Activated T-helper 2 cell treated with anti-CD3 and anti-CD28 coated beads, Interferon-gamma antibody, Interleukin-2, Interleukin-4, amounts not matched to agents 10 μg/mL and 5 μg/mL and 100 μg/mL, durations not matched to agents 14 hours and 24 hours and 36 hours (primary cell): ENCODE measurements at regions not wholly inside any gene's neighbourhood (a gene's known extent, or its start where the extent isn't known, plus 50 kb on each side); places are given as distances from the start of the nearest gene placed in this dataset.
"Not testable (repeated sequence)": the region's sequence is repeated elsewhere in the genome, so short reads cannot be mapped to it uniquely, and the experiment has no call there.

Experiments used
- DNase-seq: peaks from one replicate; pipeline ENCODE4 v3.0.0; 2021; ENCODE audit warnings: low spot score
- H3K27ac Mint-ChIP-seq: one replicate; pipeline ENCODE4 v1.8.0; 2021; ENCODE audit warnings: mixed read lengths
- H3K27me3 Mint-ChIP-seq: one replicate; pipeline ENCODE4 v1.8.0; 2021; ENCODE audit warnings: low read depth, mixed read lengths
- H3K36me3 Mint-ChIP-seq: one replicate; pipeline ENCODE4 v1.8.0; 2021; ENCODE audit warnings: low read depth, mixed read lengths
- H3K4me1 Mint-ChIP-seq: one replicate; pipeline ENCODE4 v1.8.0; 2021; ENCODE audit warnings: low read depth, mixed read lengths
- H3K4me3 Mint-ChIP-seq: one replicate; pipeline ENCODE4 v1.8.0; 2021; ENCODE audit warnings: low read depth, mild to moderate bottlenecking, moderate library complexity, mixed read lengths
- H3K9me3 Mint-ChIP-seq: one replicate; pipeline ENCODE4 v1.8.0; 2021; ENCODE audit warnings: mixed read lengths
- intact Hi-C: fragments of 100-400 bp; cut with micrococcal nuclease; formaldehyde crosslinking; loops from one replicate; pipeline ENCODE4 v1.15.1; 2023

- H3K9me3 Mint-ChIP-seq = no peaks in the 10 kb centered on the region
- intact Hi-C loops = no loop called here
- no peaks in the 10 kb centered on the region for H3K4me1 Mint-ChIP-seq
- H3K27me3 Mint-ChIP-seq = no peaks in the 10 kb centered on the region
- DNase-seq = no peak
- H3K36me3 Mint-ChIP-seq = no peaks in the 10 kb centered on the region
- H3K4me3 Mint-ChIP-seq = no peak overlapping the region
- H3K27ac Mint-ChIP-seq = no peak overlapping the region
Measured at GRCh38 chr11:115993590-115993989, 489.4 kb upstream of the CADM1 start.

GRCh38 chr11:115990004-115990447 lies 485.8 kb upstream of the CADM1 start:
- no peaks in the 10 kb centered on the region for H3K4me1 Mint-ChIP-seq
- no peak overlapping the region for H3K27ac Mint-ChIP-seq
- no peaks in the 10 kb centered on the region for H3K9me3 Mint-ChIP-seq
- H3K27me3 Mint-ChIP-seq = no peaks in the 10 kb centered on the region
- no peak overlapping the region for H3K4me3 Mint-ChIP-seq
- intact Hi-C loops = no loop called here
- H3K36me3 Mint-ChIP-seq = no peaks in the 10 kb centered on the region
- DNase-seq = no peak

GRCh38 chr11:115985896-115986295 lies 481.7 kb upstream of the CADM1 start:
- intact Hi-C loops = no loop called here
- no peak overlapping the region for H3K27ac Mint-ChIP-seq
- H3K36me3 Mint-ChIP-seq = no peaks in the 10 kb centered on the region

GRCh38 chr11:115984228-115984627 lies 480.0 kb upstream of the CADM1 start:
- intact Hi-C loops = no loop called here
- Mint-ChIP-seq H3K27ac (no peak overlapping the region), H3K9me3 (no peaks in the 10 kb centered on the region), H3K27me3 (no peaks in the 10 kb centered on the region), H3K4me1 (no peaks in the 10 kb centered on the region), H3K36me3 (no peaks in the 10 kb centered on the region), H3K4me3 (no peak overlapping the region)
- DNase-seq = no peak

More at GRCh38 chr11:115985896-115986295, 481.7 kb upstream of the CADM1 start:
- DNase-seq = no peak
- H3K27me3 Mint-ChIP-seq = no peaks in the 10 kb centered on the region
- no peak overlapping the region for H3K4me3 Mint-ChIP-seq
- no peaks in the 10 kb centered on the region for H3K4me1 Mint-ChIP-seq
- no peaks in the 10 kb centered on the region for H3K9me3 Mint-ChIP-seq

GRCh38 chr11:115982666-115983065 lies 478.5 kb upstream of the CADM1 start:
- H3K27me3 Mint-ChIP-seq = peaks cover 2% of the 10 kb centered on the region
- H3K4me3 Mint-ChIP-seq = no peak overlapping the region
- DNase-seq = no peak
- no peaks in the 10 kb centered on the region for H3K9me3 Mint-ChIP-seq
- no peaks in the 10 kb centered on the region for H3K4me1 Mint-ChIP-seq
- H3K36me3 Mint-ChIP-seq = no peaks in the 10 kb centered on the region
- intact Hi-C loops = no loop called here
- H3K27ac Mint-ChIP-seq = no peak overlapping the region

GRCh38 chr11:115981814-115982471 lies 477.7 kb upstream of the CADM1 start:
- intact Hi-C loops = no loop called here
- H3K27me3 Mint-ChIP-seq = peaks cover 6% of the 10 kb centered on the region
- H3K9me3 Mint-ChIP-seq = no peaks in the 10 kb centered on the region
- no peaks in the 10 kb centered on the region for H3K4me1 Mint-ChIP-seq
- no peak overlapping the region for H3K27ac Mint-ChIP-seq
- H3K4me3 Mint-ChIP-seq = no peak overlapping the region
- no peak for DNase-seq
- no peaks in the 10 kb centered on the region for H3K36me3 Mint-ChIP-seq

- no peaks in the 10 kb centered on the region for H3K4me1 Mint-ChIP-seq
- H3K27me3 Mint-ChIP-seq = peaks cover 12% of the 10 kb centered on the region
- no peak overlapping the region for H3K4me3 Mint-ChIP-seq
- H3K9me3 Mint-ChIP-seq = no peaks in the 10 kb centered on the region
- intact Hi-C loops = no loop called here
- no peak overlapping the region for H3K27ac Mint-ChIP-seq
- H3K36me3 Mint-ChIP-seq = no peaks in the 10 kb centered on the region
- no peak for DNase-seq
Measured at GRCh38 chr11:115981104-115981481, 476.9 kb upstream of the CADM1 start.

- H3K27ac Mint-ChIP-seq = no peak overlapping the region
- DNase-seq = no peak
- H3K9me3 Mint-ChIP-seq = no peaks in the 10 kb centered on the region
- H3K27me3 Mint-ChIP-seq = peaks cover 17% of the 10 kb centered on the region
- peaks cover under 1% of the 10 kb centered on the region for H3K4me1 Mint-ChIP-seq
- H3K36me3 Mint-ChIP-seq = no peaks in the 10 kb centered on the region
- H3K4me3 Mint-ChIP-seq = no peak overlapping the region
- intact Hi-C loops = no loop called here
Measured at GRCh38 chr11:115980337-115981103, 476.3 kb upstream of the CADM1 start.

GRCh38 chr11:115974703-115975102 lies 470.5 kb upstream of the CADM1 start:
- H3K4me3 Mint-ChIP-seq = peak overlapping the region; percentile 1
- no peaks in the 10 kb centered on the region for H3K9me3 Mint-ChIP-seq
- H3K27me3 Mint-ChIP-seq = peaks cover 24% of the 10 kb centered on the region
- H3K27ac Mint-ChIP-seq = no peak overlapping the region
- intact Hi-C loops = no loop called here
- no peaks in the 10 kb centered on the region for H3K36me3 Mint-ChIP-seq
- peaks cover 3% of the 10 kb centered on the region for H3K4me1 Mint-ChIP-seq
- no peak for DNase-seq

GRCh38 chr11:115967203-115967602 lies 463.0 kb upstream of the CADM1 start:
- not testable (repeated sequence) for H3K27me3 Mint-ChIP-seq, DNase-seq

GRCh38 chr11:115965767-115966504 lies 461.7 kb upstream of the CADM1 start:
- peaks cover 2% of the 10 kb centered on the region for H3K27me3 Mint-ChIP-seq
- no peaks in the 10 kb centered on the region for H3K36me3 Mint-ChIP-seq
- DNase-seq = no peak
- intact Hi-C loops = no loop called here
- H3K27ac Mint-ChIP-seq = no peak overlapping the region
- no peaks in the 10 kb centered on the region for H3K4me1 Mint-ChIP-seq
- H3K4me3 Mint-ChIP-seq = no peak overlapping the region
- no peaks in the 10 kb centered on the region for H3K9me3 Mint-ChIP-seq

More at GRCh38 chr11:115967203-115967602, 463.0 kb upstream of the CADM1 start:
- H3K9me3 Mint-ChIP-seq, intact Hi-C loops, H3K27ac Mint-ChIP-seq, H3K4me3 Mint-ChIP-seq, H3K4me1 Mint-ChIP-seq, H3K36me3 Mint-ChIP-seq: not testable (repeated sequence)

GRCh38 chr11:115964091-115964490 lies 459.9 kb upstream of the CADM1 start:
- peaks cover 2% of the 10 kb centered on the region for H3K27me3 Mint-ChIP-seq

GRCh38 chr11:115963156-115963555 lies 458.9 kb upstream of the CADM1 start:
- Mint-ChIP-seq H3K27me3 (peaks cover 3% of the 10 kb centered on the region), H3K36me3 (no peaks in the 10 kb centered on the region), H3K27ac (no peak overlapping the region), H3K4me1 (no peaks in the 10 kb centered on the region), H3K4me3 (no peak overlapping the region), H3K9me3 (no peaks in the 10 kb centered on the region)
- DNase-seq = no peak
- intact Hi-C loops = no loop called here

More at GRCh38 chr11:115964091-115964490, 459.9 kb upstream of the CADM1 start:
- Mint-ChIP-seq H3K27ac (no peak overlapping the region), H3K4me3 (no peak overlapping the region), H3K4me1 (no peaks in the 10 kb centered on the region), H3K9me3 (no peaks in the 10 kb centered on the region), H3K36me3 (no peaks in the 10 kb centered on the region)
- intact Hi-C loops = no loop called here
- no peak for DNase-seq
